SU-DHL-6 (cell line): ENCODE measurements at regions not wholly inside any gene's neighbourhood (a gene's known extent, or its start where the extent isn't known, plus 50 kb on each side); places are given as distances from the start of the nearest gene placed in this dataset.
A peak's percentile ranks its signal among the peaks of the same experiment; 100 is the strongest.

ENCODE experiments used
- H2AFZ ChIP-seq: fragments of 200-600 bp; sonication (generic); 2 replicates; pipeline ENCODE4 v1.6.1; 2014; ENCODE audit warnings: low read depth, mild to moderate bottlenecking, moderate library complexity, mixed read lengths, antibody characterized with exemption, low read length; ENCODE audit not compliant: severe bottlenecking
- H3F3A ChIP-seq: fragments of 200-600 bp; shearing (Covaris generic); 2 replicates; pipeline ENCODE4 v1.6.0; 2016; ENCODE audit warnings: antibody characterized with exemption, mild to moderate bottlenecking; ENCODE audit not compliant: insufficient read depth
- H3K27ac ChIP-seq: fragments of 200-600 bp; sonication (generic); 2 replicates; pipeline ENCODE4 v1.5.1; 2016; ENCODE audit warnings: low read depth, mild to moderate bottlenecking, low read length, moderate library complexity, mixed read lengths
- H3K27me3 ChIP-seq: fragments of 200-600 bp; sonication (generic), shearing (Covaris generic); 2 replicates; pipeline ENCODE4 v1.6.0; 2014; ENCODE audit warnings: mild to moderate bottlenecking, low read length
- H3K36me3 ChIP-seq: fragments of 200-600 bp; sonication (generic); 2 replicates; pipeline ENCODE4 v1.6.1; 2014; ENCODE audit warnings: mild to moderate bottlenecking, low read length, mixed read lengths
- H3K4me2 ChIP-seq: fragments of 300-600, 200-600 bp; shearing (Covaris generic), sonication (generic); 2 replicates; pipeline ENCODE4 v1.6.0; 2014; ENCODE audit warnings: low read length, low read depth, mild to moderate bottlenecking; ENCODE audit not compliant: poor library complexity, severe bottlenecking
- H3K4me3 ChIP-seq: fragments of 200-600 bp; sonication (generic); 2 replicates; pipeline ENCODE4 v1.5.1; 2014; ENCODE audit warnings: antibody characterized with exemption, low read length, mild to moderate bottlenecking, mixed read lengths; ENCODE audit not compliant: insufficient read depth, poor library complexity, severe bottlenecking
- H3K79me2 ChIP-seq: fragments of 200-600 bp; sonication (generic); 2 replicates; pipeline ENCODE4 v1.6.1; 2014; ENCODE audit warnings: mild to moderate bottlenecking, low read length, moderate library complexity; ENCODE audit not compliant: insufficient read depth
- H3K9ac ChIP-seq: fragments of 200-600 bp; sonication (generic); 2 replicates; pipeline ENCODE4 v1.7.0; 2014; ENCODE audit warnings: mild to moderate bottlenecking, low read length
- H3K9me2 ChIP-seq: fragments of 200-600 bp; sonication (generic); replicated peaks from 2 replicates; pipeline ENCODE4 v1.6.1; 2014; ENCODE audit warnings: low read length; ENCODE audit not compliant: insufficient read depth
- H3K9me3 ChIP-seq: fragments of 200-600 bp; sonication (generic); 2 replicates; pipeline ENCODE4 v1.6.1; 2014; ENCODE audit warnings: low read length, mixed read lengths; ENCODE audit not compliant: insufficient read depth
- H4K20me1 ChIP-seq: fragments of 200-600 bp; sonication (generic); 2 replicates; pipeline ENCODE4 v1.6.1; 2014; ENCODE audit warnings: low read depth, mild to moderate bottlenecking, antibody characterized with exemption, low read length, moderate library complexity, mixed read lengths
- CTCF ChIP-seq: fragments of 200-600 bp; sonication (generic); IDR thresholded peaks from one replicate; pipeline ENCODE4 v1.5.1; 2017; ENCODE audit warnings: antibody characterized with exemption, mild to moderate bottlenecking, low read length, moderate library complexity; ENCODE audit not compliant: insufficient read depth, poor library complexity, severe bottlenecking
- EZH2phosphoT487 ChIP-seq: fragments of 200-600 bp; sonication (generic), shearing (Covaris generic); conservative IDR thresholded peaks from 2 replicates; pipeline ENCODE4 v1.6.1; 2018; ENCODE audit warnings: mild to moderate bottlenecking, antibody characterized with exemption, low read length, moderate library complexity, mixed read lengths

- Histone ChIP-seq H3K27ac (no peak overlapping the region), H3K9me2 (no peaks in the 10 kb centered on the region), H2AFZ (no peak overlapping the region), H3K9me3 (no peaks in the 10 kb centered on the region), H3K4me3 (no peak overlapping the region), H3F3A (no peaks in the 10 kb centered on the region), H3K9ac (no peak overlapping the region), H3K4me2 (no peak overlapping the region), H3K36me3 (no peaks in the 10 kb centered on the region), H3K27me3 (no peaks in the 10 kb centered on the region), H4K20me1 (no peaks in the 10 kb centered on the region), H3K79me2 (no peaks in the 10 kb centered on the region)
- TF ChIP-seq EZH2phosphoT487, result no peak
These were observed 157.4 kb downstream of the CD47 start for GRCh38 chr3:107933450-107933849.

DNA sequence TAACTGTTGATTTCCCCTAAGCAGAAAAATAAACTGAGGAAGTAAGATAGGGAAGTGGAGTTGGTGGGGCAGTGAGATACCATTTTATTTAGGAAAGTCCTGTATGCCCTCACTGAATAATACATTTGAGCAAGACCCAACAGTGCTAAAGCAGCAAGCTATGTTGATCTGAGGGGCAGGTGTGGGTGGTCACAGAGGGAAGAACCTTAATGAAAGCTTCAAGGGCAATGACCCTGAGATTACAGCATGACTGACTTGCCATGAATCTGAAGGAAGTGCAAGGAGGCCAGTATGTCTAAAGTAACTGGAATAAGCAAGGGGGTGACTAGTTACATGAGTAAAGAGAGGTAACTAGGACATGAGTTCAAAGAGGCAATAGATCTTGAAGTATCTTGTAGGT lies 159.5 kb downstream of the CD47 start:
- Histone ChIP-seq H4K20me1 (no peaks in the 10 kb centered on the region), H3K27ac (no peak overlapping the region), H2AFZ (no peak overlapping the region), H3K9ac (no peak overlapping the region), H3K4me3 (no peak overlapping the region), H3K9me2 (no peaks in the 10 kb centered on the region), H3F3A (no peaks in the 10 kb centered on the region), H3K79me2 (no peaks in the 10 kb centered on the region), H3K9me3 (no peaks in the 10 kb centered on the region), H3K27me3 (no peaks in the 10 kb centered on the region), H3K36me3 (no peaks in the 10 kb centered on the region), H3K4me2 (no peak overlapping the region)
- TF ChIP-seq CTCF (no peak), EZH2phosphoT487 (no peak)

DNA sequence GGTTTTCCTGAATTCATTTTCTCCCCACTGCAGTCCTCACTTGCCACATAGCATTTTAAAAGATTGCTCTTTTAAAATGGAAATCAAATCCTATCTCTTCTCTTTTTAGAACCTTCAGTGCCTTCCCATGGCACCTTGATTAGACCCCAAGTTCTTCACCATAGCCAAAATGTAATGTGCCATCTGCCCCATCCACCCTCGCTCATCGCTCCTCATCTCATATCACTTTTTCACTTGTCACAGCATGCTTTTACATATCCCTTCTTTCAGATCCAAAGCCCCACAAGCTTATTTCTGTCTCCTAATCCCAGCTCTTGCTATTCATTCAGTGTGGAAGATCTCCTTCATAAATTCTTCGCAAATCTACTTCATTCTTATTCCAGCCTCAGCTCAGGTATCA lies 161.7 kb downstream of the CD47 start:
- Histone ChIP-seq H3K4me2 (no peak overlapping the region), H4K20me1 (no peaks in the 10 kb centered on the region), H3K79me2 (no peaks in the 10 kb centered on the region), H3F3A (no peaks in the 10 kb centered on the region), H3K9me3 (no peaks in the 10 kb centered on the region), H3K9ac (no peak overlapping the region), H3K36me3 (no peaks in the 10 kb centered on the region), H2AFZ (no peak overlapping the region), H3K9me2 (no peaks in the 10 kb centered on the region), H3K27ac (no peak overlapping the region), H3K27me3 (no peaks in the 10 kb centered on the region), H3K4me3 (no peak overlapping the region)
- TF ChIP-seq CTCF (no peak), EZH2phosphoT487 (no peak)

- H3K4me2 ChIP-seq, result peak overlapping the region; percentile 31
These were observed 162.8 kb downstream of the CD47 start for GRCh38 chr3:107928084-107928445.

More at GRCh38 chr3:107928084-107928445, 162.8 kb downstream of the CD47 start:
- H3K9me3 ChIP-seq, result no peaks in the 10 kb centered on the region
- no peak overlapping the region for H3K9ac ChIP-seq
- TF ChIP-seq EZH2phosphoT487 (no peak), CTCF (no peak)
- H3K27me3 ChIP-seq, result no peaks in the 10 kb centered on the region
- no peaks in the 10 kb centered on the region for H3K36me3 ChIP-seq
- no peak overlapping the region for H3K27ac ChIP-seq
- H3K9me2 ChIP-seq, result no peaks in the 10 kb centered on the region
- no peak overlapping the region for H3K4me3 ChIP-seq
- no peaks in the 10 kb centered on the region for H4K20me1 ChIP-seq
- no peaks in the 10 kb centered on the region for H3F3A ChIP-seq
- H3K79me2 ChIP-seq, result no peaks in the 10 kb centered on the region
- H2AFZ ChIP-seq, result no peak overlapping the region
